Progenitor cell of endocrine pancreas (in vitro differentiated cells): ENCODE measurements at regions not wholly inside any gene's neighbourhood (a gene's known extent, or its start where the extent isn't known, plus 50 kb on each side); places are given as distances from the start of the nearest gene placed in this dataset.

ENCODE experiments used
- DNase-seq: peaks from one replicate; pipeline ENCODE4 v3.0.0; 2021; ENCODE audit warnings: low spot score; ENCODE audit not compliant: unreplicated experiment
- H3K27ac Mint-ChIP-seq: 2 replicates; pipeline ENCODE4 v1.8.0; 2021; ENCODE audit warnings: mild to moderate bottlenecking, moderate library complexity, mixed read lengths
- H3K27me3 Mint-ChIP-seq: 2 replicates; pipeline ENCODE4 v1.8.0; 2021; ENCODE audit warnings: mixed read lengths
- H3K36me3 Mint-ChIP-seq: 2 replicates; pipeline ENCODE4 v1.8.0; 2022; ENCODE audit warnings: mixed read lengths; ENCODE audit not compliant: insufficient read depth
- H3K4me1 Mint-ChIP-seq: 2 replicates; pipeline ENCODE4 v1.8.0; 2021; ENCODE audit warnings: low read depth, mixed read lengths
- H3K4me3 Mint-ChIP-seq: 2 replicates; pipeline ENCODE4 v1.8.0; 2021; ENCODE audit warnings: low read depth, mild to moderate bottlenecking, moderate library complexity, mixed read lengths
- H3K9me3 Mint-ChIP-seq: 2 replicates; pipeline ENCODE4 v1.8.0; 2021; ENCODE audit warnings: low read depth, mixed read lengths
- CTCF ChIP-seq: fragments of 200-600 bp; sonication (generic); IDR thresholded peaks from one replicate; pipeline ENCODE4 v1.5.0; 2021; ENCODE audit warnings: antibody characterized with exemption, mild to moderate bottlenecking; ENCODE audit not compliant: unreplicated experiment

- peaks cover 4% of the 10 kb centered on the region for H3K4me1 Mint-ChIP-seq
- H3K9me3 Mint-ChIP-seq: no peaks in the 10 kb centered on the region
- no peak overlapping the region for H3K27ac Mint-ChIP-seq
- TF ChIP-seq CTCF: no peak
- no peak for DNase-seq
- no peak overlapping the region for H3K4me3 Mint-ChIP-seq
- H3K27me3 Mint-ChIP-seq: peaks cover 29% of the 10 kb centered on the region
- H3K36me3 Mint-ChIP-seq: no peaks in the 10 kb centered on the region
Measured at GRCh38 chr5:6159832-6160430, 218.4 kb downstream of the MED10 start.

GRCh38 chr5:6158974-6159831, 219.1 kb downstream of the MED10 start:
- TF ChIP-seq CTCF: no peak
- Mint-ChIP-seq H3K36me3 (no peaks in the 10 kb centered on the region), H3K27me3 (peaks cover 26% of the 10 kb centered on the region), H3K9me3 (no peaks in the 10 kb centered on the region), H3K27ac (no peak overlapping the region), H3K4me3 (no peak overlapping the region), H3K4me1 (peaks cover 4% of the 10 kb centered on the region)
- DNase-seq: no peak

GRCh38 chr5:6154216-6154615, 224.1 kb downstream of the MED10 start:
- H3K27me3 Mint-ChIP-seq: peaks cover 16% of the 10 kb centered on the region
- H3K4me3 Mint-ChIP-seq: no peak overlapping the region
- H3K27ac Mint-ChIP-seq: no peak overlapping the region
- no peaks in the 10 kb centered on the region for H3K36me3 Mint-ChIP-seq
- no peaks in the 10 kb centered on the region for H3K9me3 Mint-ChIP-seq
- H3K4me1 Mint-ChIP-seq: no peaks in the 10 kb centered on the region
- no peak for DNase-seq
- TF ChIP-seq CTCF: no peak

GRCh38 chr5:6146271-6146670, 232.1 kb downstream of the MED10 start:
- TF ChIP-seq CTCF: no peak
- DNase-seq: no peak
- Mint-ChIP-seq H3K9me3 (no peaks in the 10 kb centered on the region), H3K27ac (no peak overlapping the region), H3K4me3 (no peak overlapping the region), H3K27me3 (peaks cover 19% of the 10 kb centered on the region), H3K36me3 (no peaks in the 10 kb centered on the region), H3K4me1 (no peaks in the 10 kb centered on the region)

- no peak for TF ChIP-seq CTCF
- Mint-ChIP-seq H3K27me3 (peaks cover 18% of the 10 kb centered on the region), H3K4me1 (no peaks in the 10 kb centered on the region), H3K36me3 (no peaks in the 10 kb centered on the region), H3K27ac (no peak overlapping the region), H3K9me3 (no peaks in the 10 kb centered on the region), H3K4me3 (no peak overlapping the region)
- no peak for DNase-seq
Measured at GRCh38 chr5:6145616-6146237, 232.6 kb downstream of the MED10 start.
